ENCODE measurements at regions not wholly inside any gene's neighbourhood (a gene's known extent, or its start where the extent isn't known, plus 50 kb on each side); places are given as distances from the start of the nearest gene placed in this dataset.

DNA sequence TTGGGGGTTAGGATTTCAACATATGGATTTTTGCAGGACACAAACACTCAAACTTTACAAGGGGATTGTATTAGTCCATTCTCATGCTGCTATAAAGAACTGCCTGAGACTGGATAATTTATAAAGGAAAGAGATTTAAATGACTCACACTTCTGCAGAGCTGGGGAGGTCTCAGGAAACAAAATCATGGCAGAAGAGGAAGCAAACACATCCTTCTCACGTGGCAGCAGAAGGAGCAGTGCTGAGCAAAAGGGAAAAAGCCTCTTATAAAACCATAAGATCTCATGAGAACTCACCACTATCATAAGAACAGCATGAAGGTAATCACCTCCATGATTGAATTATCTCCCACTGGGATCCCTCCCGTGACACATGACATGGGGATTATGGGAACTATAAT, 1183.1 kb downstream of the ZPLD1 start:
- no peak for DNase-seq (ENCODE audit: low read depth in 2 of 2)
- TF ChIP-seq, protein P1, sequence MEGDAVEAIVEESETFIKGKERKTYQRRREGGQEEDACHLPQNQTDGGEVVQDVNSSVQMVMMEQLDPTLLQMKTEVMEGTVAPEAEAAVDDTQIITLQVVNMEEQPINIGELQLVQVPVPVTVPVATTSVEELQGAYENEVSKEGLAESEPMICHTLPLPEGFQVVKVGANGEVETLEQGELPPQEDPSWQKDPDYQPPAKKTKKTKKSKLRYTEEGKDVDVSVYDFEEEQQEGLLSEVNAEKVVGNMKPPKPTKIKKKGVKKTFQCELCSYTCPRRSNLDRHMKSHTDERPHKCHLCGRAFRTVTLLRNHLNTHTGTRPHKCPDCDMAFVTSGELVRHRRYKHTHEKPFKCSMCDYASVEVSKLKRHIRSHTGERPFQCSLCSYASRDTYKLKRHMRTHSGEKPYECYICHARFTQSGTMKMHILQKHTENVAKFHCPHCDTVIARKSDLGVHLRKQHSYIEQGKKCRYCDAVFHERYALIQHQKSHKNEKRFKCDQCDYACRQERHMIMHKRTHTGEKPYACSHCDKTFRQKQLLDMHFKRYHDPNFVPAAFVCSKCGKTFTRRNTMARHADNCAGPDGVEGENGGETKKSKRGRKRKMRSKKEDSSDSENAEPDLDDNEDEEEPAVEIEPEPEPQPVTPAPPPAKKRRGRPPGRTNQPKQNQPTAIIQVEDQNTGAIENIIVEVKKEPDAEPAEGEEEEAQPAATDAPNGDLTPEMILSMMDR (IDR thresholded peaks at IDR 0.05; ENCODE audit: low read depth, low read length), result no peak
- no peak overlapping the region for H3K4me3 ChIP-seq (replicated peaks in 1 of 2; ENCODE audit: low read depth in 2 of 2, low read length in 2 of 2)

DNA sequence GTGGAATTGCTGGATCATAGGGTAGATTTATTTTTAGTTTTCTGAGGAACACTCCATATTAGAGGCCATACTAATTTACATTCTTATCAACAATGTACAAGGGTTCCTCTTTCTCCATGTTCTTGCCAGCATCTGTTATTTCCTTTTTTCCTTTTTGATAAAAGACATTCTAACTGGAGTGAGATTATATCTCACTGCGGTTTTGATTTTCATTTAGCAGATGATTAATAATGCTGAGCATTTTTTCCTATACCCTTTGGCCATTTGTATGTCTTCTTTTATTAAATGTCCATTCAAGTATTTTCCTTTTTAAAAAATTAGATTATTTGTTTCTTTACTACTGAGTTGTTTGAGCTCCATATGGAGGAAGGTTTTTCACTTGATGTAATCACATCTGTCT, 1189.5 kb downstream of the ZPLD1 start:
- TF ChIP-seq, protein P1 (IDR thresholded peaks at IDR 0.05; ENCODE audit: low read depth, low read length), result no peak
- no peak overlapping the region for H3K4me3 ChIP-seq (replicated peaks in 1 of 2; ENCODE audit: low read depth in 2 of 2, low read length in 2 of 2)
- no peak for DNase-seq (ENCODE audit: low read depth in 2 of 2)

DNA sequence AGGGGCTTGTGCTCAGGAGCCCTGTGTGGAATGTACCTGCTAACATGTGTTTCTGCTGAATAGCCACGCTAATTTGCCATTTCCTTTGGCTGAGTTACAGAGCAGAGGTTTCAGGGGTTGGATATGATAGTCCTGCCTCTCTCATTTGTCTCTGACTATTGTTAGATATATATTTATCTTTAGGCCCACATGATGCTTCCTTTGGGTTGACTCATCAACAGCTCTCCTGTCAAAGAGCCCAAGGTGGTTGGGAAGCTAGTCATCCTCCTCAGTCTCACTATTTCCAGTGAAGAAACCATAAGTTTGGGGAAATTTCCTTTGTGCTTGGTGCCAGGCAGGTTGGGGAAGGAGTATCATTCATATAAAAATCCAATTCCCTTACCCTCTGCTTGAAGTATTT, 1194.6 kb downstream of the ZPLD1 start:
- TF ChIP-seq, protein P1 (IDR thresholded peaks at IDR 0.05; ENCODE audit: low read depth, low read length), result no peak
- no peak overlapping the region for H3K4me3 ChIP-seq (replicated peaks in 1 of 2; ENCODE audit: low read depth in 2 of 2, low read length in 2 of 2)
- DNase-seq (ENCODE audit: low read depth in 2 of 2), result no peak

DNA sequence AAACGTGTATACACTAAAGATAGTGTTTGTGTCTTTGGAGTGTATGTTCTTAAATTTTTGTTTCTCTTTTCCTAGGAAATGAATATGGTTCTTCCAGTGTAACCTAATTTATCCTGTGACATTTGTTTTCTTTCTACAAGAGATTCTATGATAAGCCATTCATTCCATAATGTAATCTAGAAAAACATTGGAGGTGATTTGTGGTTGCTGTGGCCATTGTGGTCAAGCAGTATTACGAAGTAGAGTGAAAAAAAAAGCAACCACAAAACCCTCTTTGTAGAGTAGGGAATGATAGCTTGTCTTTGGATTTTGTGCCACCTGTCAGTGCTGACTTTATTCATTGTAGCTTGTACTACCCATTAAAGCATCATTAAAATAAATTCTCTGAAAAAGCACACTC, 1209.6 kb downstream of the ZPLD1 start:
- H3K4me3 ChIP-seq (replicated peaks in 1 of 2; ENCODE audit: low read depth in 2 of 2, low read length in 2 of 2), result no peak overlapping the region
- no peak for DNase-seq (ENCODE audit: low read depth in 2 of 2)

DNA sequence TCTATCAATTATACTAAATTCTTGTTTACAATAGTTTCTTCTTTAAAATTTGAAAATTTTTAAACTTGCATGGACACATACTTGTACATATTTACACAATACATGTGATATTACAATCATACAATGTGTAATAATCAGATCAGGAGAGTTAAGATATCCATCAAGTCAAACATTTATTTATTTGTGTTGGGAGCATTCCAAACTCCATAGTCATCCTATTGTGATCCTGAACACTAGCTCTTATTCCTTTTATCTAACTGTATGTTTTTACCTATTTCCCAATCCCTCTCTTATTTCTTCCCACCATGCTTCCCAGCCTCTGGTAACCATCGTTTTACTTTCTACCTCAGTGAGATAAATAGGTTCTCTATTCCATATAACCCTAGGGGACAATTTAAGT, 1219.2 kb downstream of the ZPLD1 start:
- no peak overlapping the region for H3K4me3 ChIP-seq (replicated peaks in 1 of 2; ENCODE audit: low read depth in 2 of 2, low read length in 2 of 2)
- TF ChIP-seq, protein P1 (IDR thresholded peaks at IDR 0.05; ENCODE audit: low read depth, low read length), result no peak
- DNase-seq (ENCODE audit: low read depth in 2 of 2), result no peak

More for the DNA sequence above, 1209.6 kb downstream of the ZPLD1 start:
- TF ChIP-seq, protein P1 (IDR thresholded peaks at IDR 0.05; ENCODE audit: low read depth, low read length), result no peak

DNA sequence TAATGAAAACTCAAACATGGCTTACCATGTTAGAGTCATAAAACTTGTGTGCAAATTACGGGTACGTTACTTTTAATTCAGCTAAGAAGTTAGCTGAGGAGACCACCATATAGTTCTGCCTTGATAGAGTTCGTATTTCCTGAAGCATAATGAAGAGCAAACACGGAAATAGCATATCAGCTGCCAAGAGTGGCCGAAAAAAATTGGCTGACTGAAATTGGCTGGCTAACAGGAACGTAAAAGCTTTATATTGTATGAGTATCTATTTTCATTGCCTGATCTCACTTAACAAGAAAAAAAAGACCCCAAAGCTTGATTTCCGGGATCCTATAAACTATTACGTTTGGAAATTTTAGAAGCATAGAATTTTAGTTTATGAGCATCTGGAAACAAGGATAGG, 1222.9 kb downstream of the ZPLD1 start:
- H3K4me3 ChIP-seq (replicated peaks in 1 of 2; ENCODE audit: low read depth in 2 of 2, low read length in 2 of 2), result no peak overlapping the region
- no peak for DNase-seq (ENCODE audit: low read depth in 2 of 2)
- TF ChIP-seq, protein P1 (IDR thresholded peaks at IDR 0.05; ENCODE audit: low read depth, low read length), result no peak

DNA sequence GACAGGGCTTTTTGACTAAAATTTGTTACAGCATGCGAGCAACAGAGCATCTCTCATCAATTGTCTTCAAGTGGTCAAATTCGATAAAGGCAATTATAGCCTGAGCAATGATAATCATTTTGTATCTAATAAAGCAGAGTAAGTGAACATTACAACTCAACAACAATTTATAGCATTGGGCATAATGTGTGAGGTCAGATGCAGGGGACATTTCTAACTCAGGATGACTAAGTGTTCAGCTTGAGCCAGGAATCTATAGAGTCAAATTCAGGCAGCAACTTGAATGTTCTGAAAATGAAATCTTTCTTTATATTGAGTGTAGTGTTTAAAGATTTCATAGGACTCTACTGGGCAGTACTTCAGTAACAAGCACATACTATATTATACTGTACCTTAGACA, 1226.0 kb downstream of the ZPLD1 start:
- TF ChIP-seq, protein P1 (IDR thresholded peaks at IDR 0.05; ENCODE audit: low read depth, low read length), result no peak
- no peak for DNase-seq (ENCODE audit: low read depth in 2 of 2)
- no peak overlapping the region for H3K4me3 ChIP-seq (replicated peaks in 1 of 2; ENCODE audit: low read depth in 2 of 2, low read length in 2 of 2)
